Renal cortex interstitium (tissue), 11 donors: ENCODE measurements at regions not wholly inside any gene's neighbourhood (a gene's known extent, or its start where the extent isn't known, plus 50 kb on each side); places are given as distances from the start of the nearest gene placed in this dataset.

ENCODE experiments used
- DNase-seq, 11 donors: peaks; one replicate each; pipeline ENCODE4 v3.0.0-alpha.2; 2013; ENCODE audit warnings: low read depth in 9 of 11, low spot score in 4 of 11; ENCODE audit errors: extremely low read depth in 1 of 11

DNA sequence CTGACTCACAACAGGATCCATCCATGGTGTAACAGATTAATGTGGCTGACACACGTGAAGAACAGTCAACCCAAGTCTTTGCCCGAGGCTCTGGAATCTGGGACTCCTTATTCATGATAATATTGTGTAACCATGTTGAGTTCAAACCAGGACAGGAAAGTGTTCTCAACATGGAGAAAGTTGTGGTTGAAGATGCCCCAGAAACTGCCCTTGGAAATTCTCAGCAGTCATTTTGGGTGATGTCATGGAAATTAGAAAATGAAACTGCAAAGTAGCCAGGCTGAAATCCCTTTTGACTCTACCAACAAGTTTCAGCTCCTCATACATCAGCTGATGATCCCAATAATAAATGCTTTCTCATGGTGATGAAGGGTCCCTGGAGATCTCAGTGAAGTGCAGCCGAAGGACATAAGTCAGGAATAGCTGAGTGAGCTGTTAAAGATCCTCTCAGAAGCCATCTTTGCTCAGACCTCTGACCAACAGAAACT, 307.7 kb downstream of the TNS1 start:
- DNase-seq: no peak

DNA sequence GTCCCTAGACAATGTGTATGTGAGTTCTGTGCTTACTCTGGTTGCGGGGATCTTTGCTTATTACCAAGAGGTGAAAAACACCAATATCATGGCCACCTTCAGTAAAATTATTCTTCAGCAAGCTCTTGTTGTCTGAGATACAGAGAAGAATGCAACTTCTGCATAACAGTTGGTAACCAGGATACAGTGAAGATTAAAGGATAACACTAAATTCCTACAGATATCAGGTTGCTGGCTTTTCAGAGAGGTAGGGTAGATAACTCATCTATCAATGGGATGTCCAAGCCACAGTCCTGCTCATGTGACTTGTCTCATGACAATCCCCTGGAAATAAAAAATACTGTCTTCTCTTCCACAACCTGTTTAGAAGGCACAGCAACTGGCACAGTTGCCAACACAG, 308.5 kb downstream of the TNS1 start:
- DNase-seq: no peak

GRCh38 chr2:217693363-217693762, 309.4 kb downstream of the TNS1 start:
- no peak for DNase-seq

DNA sequence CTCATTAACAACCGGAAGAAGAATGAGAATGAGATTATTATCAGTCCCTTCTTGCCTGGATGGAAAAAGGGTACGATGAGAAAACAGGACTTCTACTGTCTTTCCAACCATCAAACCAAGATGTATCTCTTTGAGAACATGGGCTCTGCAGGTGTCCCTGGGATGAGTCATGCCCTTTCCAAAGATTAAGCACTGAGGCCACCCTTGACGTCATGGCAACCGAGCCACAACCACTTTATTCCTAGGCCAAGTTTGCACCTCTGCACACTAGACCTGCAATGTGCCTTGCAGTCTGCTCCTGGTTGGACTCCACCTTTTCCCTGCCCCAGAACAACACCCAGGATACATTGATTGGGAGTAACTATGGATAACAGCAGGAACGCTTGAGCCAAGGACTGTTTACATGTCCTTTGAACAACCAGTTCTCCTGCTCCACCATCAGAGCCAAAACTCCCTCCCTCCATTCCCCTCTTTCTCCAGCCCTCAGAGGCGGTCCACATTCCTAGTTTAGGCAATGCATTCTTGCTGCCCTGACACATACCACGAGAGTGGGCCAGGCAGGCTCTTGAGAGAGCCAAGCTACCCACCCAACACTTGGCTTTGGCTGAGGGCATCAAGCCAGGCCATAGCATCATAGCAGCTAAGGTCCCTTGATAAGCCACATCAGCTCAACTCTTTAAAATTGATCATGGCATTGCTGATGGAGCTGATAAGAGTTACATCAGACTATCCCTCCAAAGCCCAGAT, 310.7 kb downstream of the TNS1 start:
- DNase-seq: no peak

DNA sequence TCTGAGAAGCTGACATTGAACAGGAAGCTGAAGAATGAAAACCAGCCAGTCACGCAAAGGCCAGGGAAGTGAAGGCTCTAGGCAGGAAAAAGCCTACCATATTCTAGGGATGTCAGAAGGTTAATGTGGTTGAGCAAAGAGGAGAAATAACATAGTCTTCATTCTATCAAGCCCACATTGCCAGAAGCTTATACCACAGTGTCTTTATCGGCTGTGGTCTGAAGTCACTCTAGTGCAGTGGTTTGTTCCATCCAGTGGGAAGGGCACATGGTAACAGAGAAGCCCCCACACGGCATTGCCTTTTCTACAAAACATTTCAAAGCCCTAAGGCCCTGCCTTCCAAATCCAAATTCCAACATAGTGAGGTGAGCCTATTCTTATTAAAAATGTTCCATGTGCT, 311.3 kb downstream of the TNS1 start:
- DNase-seq: no peak

- DNase-seq: no peak
Observed at GRCh38 chr2:217689053-217689452, 313.7 kb downstream of the TNS1 start.

DNA sequence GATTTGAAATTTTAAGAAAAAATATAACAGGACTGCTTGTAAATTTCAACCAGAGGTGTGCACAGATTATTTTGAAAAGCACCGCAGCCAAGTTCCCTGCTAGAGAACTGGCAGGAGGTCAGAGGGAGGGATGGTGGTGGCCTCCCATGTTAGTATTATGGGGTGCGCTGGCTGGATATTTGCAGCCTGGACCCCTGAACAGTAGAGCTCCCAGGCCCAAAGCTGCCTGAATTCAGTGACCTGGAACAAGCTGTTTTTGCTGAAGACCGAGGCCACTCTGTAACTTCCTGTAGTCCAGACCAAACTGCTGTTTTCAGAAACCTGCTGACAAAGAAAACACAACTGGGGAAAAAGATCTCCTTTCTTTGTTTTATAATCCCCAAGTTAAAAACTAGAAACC, 314.3 kb downstream of the TNS1 start:
- no peak for DNase-seq

- DNase-seq: no peak
Observed at GRCh38 chr2:217687771-217688170, 315.0 kb downstream of the TNS1 start.

- no peak for DNase-seq
Observed at GRCh38 chr2:217685255-217685605, 317.6 kb downstream of the TNS1 start.

- DNase-seq: no peak
Observed at GRCh38 chr2:217684431-217685254, 318.2 kb downstream of the TNS1 start.

DNA sequence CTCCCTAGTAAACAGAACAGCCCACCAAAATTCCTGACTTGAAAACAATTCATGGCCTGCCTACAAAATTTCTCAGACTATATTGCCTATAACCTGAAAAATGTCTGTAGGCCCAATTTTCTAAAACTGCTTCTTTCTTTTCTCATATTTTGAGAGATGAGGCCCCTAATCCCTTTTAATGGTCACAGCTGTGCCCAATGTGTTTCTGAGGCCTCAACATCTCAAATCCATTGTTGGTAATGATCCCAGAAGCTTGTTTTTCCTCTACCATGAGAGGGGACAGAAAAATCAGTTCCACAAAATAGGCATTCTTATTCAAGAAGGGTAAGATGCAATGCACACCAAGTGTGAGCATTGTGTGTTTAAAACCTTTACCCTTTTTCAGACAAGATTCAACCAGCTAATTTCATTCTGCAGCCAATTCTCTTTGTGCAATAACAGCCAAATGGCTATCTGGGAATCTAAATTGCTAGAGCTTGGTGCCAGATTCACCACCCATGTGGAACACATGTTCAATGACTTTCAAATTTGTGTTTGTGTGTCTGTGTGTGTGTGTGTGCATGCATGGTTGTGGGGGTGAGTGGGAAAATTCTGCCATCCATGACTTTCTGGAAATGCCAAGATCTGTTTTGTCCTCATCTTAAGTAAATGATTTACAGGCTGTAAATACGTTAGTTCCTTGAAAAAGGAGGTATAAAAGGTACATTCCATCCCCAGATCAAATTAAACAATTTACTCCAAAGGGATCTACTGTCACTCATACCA, 319.5 kb downstream of the TNS1 start:
- no peak for DNase-seq

- DNase-seq: no peak
Observed at GRCh38 chr2:217681791-217682190, 321.0 kb downstream of the TNS1 start.

DNA sequence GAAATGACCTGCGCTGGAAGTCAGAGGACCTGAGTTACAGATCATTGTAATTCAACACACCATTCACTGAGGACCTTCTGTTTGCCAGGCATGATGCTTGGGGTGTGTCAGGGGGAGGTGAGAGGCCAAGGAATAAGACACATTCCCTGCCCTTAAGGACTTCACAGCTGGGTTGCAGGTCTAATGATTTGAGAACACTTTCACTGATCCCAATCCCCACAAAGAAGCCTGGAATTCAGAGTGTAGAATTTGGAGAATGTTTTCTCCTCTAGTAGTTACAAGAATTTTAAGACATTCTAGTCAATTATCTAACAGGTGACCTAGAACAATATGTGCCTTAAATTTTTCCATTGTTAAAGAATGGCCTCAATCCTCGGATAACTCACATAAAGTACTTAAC, 322.4 kb downstream of the TNS1 start:
- DNase-seq: no peak

- no peak for DNase-seq
Observed at GRCh38 chr2:217673627-217674026, 329.2 kb downstream of the TNS1 start.

GRCh38 chr2:217672472-217672871, 330.3 kb downstream of the TNS1 start:
- no peak for DNase-seq

DNA sequence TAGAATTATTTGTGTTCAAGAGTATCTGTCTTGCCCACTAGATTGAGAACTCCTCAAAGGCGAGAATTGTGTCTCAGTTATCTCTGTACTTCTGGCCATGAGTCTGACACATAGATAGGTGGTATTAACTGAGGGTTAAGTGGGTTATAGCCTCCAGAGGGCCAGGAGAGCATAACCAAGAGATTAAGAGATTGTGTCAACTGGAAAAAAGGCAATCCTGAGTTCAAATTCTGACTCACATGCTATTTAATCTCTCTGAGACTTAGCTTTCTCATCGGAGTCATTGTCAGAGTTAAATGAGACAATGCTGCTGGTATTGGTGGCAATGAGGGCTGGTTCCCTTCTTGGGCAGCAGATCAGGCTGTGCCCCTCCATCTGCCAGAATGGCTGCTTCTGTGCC, 330.9 kb downstream of the TNS1 start:
- DNase-seq: no peak

DNA sequence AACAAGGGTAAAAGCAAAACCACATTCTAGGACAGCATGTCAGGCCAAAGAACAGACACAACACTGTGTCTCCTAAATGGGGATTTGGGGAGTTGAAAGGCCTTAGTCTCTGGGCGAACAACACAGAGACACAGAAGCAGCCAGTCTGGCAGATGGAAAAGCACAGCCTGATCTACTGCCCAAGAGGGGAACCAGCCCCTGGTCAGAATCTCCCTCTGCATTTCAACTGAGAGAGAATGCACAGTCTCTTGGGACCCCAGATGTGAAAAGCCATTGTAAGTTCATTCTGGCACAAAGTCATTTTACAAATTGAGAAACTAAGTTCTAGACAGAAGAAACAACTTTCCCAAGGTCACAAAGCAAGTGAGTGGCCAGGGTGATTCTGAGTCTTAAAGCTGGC, 331.7 kb downstream of the TNS1 start:
- DNase-seq: no peak

GRCh38 chr2:217669831-217670230, 333.0 kb downstream of the TNS1 start:
- DNase-seq: no peak

GRCh38 chr2:217667512-217667911, 335.3 kb downstream of the TNS1 start:
- DNase-seq: no peak

GRCh38 chr2:217667035-217667434, 335.8 kb downstream of the TNS1 start:
- DNase-seq: no peak
